KMS-11 (cell line): ENCODE measurements at regions not wholly inside any gene's neighbourhood (a gene's known extent, or its start where the extent isn't known, plus 50 kb on each side); places are given as distances from the start of the nearest gene placed in this dataset.

ENCODE experiments used
- H2AFZ ChIP-seq: fragments of 200-600 bp; sonication (generic); 2 replicates; pipeline ENCODE4 v1.6.1; 2016; ENCODE audit warnings: antibody characterized with exemption, mixed run types, low read depth
- H3K27ac ChIP-seq: fragments of 200-600 bp; sonication (generic); 2 replicates; pipeline ENCODE4 v1.6.1; 2016; ENCODE audit warnings: mild to moderate bottlenecking, mixed run types
- H3K27me3 ChIP-seq: fragments of 200-600 bp; sonication (generic); 2 replicates; pipeline ENCODE4 v1.6.1; 2017; ENCODE audit warnings: mild to moderate bottlenecking, low read depth, mixed run types, moderate library complexity; ENCODE audit not compliant: insufficient read depth
- H3K36me3 ChIP-seq: fragments of 200-600 bp; sonication (generic); 2 replicates; pipeline ENCODE4 v1.6.1; 2017; ENCODE audit warnings: mild to moderate bottlenecking, mixed run types; ENCODE audit not compliant: insufficient read depth
- H3K4me1 ChIP-seq: fragments of 200-600 bp; sonication (generic); 2 replicates; pipeline ENCODE4 v1.6.1; 2016; ENCODE audit warnings: mild to moderate bottlenecking, low read depth, mixed run types; ENCODE audit not compliant: poor library complexity, severe bottlenecking
- H3K4me2 ChIP-seq: fragments of 200-600 bp; sonication (generic); 2 replicates; pipeline ENCODE4 v1.7.0; 2016; ENCODE audit warnings: mild to moderate bottlenecking, mixed run types
- H3K4me3 ChIP-seq: fragments of 200-600 bp; sonication (generic); IDR thresholded peaks from 2 replicates; pipeline ENCODE4 v1.6.1; 2017; ENCODE audit warnings: low read depth, low read length, mixed read lengths; ENCODE audit not compliant: insufficient read depth
- H3K79me2 ChIP-seq: fragments of 200-600 bp; sonication (generic); 2 replicates; pipeline ENCODE4 v1.6.1; 2016; ENCODE audit warnings: low read depth, mixed run types; ENCODE audit not compliant: insufficient read depth
- H3K9ac ChIP-seq: fragments of 200-600 bp; sonication (generic); 2 replicates; pipeline ENCODE4 v1.6.1; 2016; ENCODE audit warnings: mild to moderate bottlenecking, mixed run types
- H4K20me1 ChIP-seq: fragments of 200-600 bp; sonication (generic); 2 replicates; pipeline ENCODE4 v1.6.1; 2016; ENCODE audit warnings: mild to moderate bottlenecking, mixed run types; ENCODE audit not compliant: insufficient read depth
- CTCF ChIP-seq: fragments of 200-600 bp; sonication (generic); conservative IDR thresholded peaks from 2 replicates; pipeline ENCODE4 v1.6.1; 2017; ENCODE audit warnings: low read depth, mild to moderate bottlenecking, antibody characterized with exemption, low read length, moderate library complexity, mixed read lengths

- H3K36me3 ChIP-seq = 0 out of 2 replicates have a peak, but pooled peaks cover 4% of the 10 kb centered on the region
- H3K4me1 ChIP-seq = peaks cover 8% of the 10 kb centered on the region
- H3K27ac ChIP-seq = no peak overlapping the region
- no peak overlapping the region for H3K9ac ChIP-seq
- H2AFZ ChIP-seq = no peak overlapping the region
- TF ChIP-seq CTCF = no peak
- no peak overlapping the region for H3K4me2 ChIP-seq
- H3K4me3 ChIP-seq = no peak overlapping the region
- H3K27me3 ChIP-seq = no peaks in the 10 kb centered on the region
- H4K20me1 ChIP-seq = no peaks in the 10 kb centered on the region
- H3K79me2 ChIP-seq = no peaks in the 10 kb centered on the region
Measured at GRCh38 chr4:91894006-91894405, 409.8 kb upstream of the GRID2 start.

DNA sequence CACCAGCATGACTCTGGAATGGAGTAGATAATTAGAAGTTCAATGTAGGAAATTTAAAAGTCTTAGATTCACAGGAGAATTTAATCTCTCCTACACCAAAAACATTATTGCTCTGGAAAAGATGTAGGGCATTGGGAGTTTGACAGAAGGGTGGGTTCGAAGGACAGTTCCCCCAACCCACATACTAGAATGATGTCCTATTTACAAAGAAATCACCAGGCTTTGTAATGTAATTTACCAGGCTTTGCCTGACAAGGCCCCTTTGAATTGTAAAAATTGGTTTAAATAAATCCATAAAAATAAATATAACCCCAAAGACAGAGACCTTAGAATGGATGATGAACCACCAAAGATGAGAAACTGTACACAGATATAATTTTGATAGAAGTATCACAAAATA lies 399.2 kb upstream of the GRID2 start:
- Histone ChIP-seq H3K36me3 (no peaks in the 10 kb centered on the region), H2AFZ (no peak overlapping the region), H3K9ac (no peak overlapping the region), H3K27ac (no peak overlapping the region), H3K4me1 (no peaks in the 10 kb centered on the region), H3K27me3 (no peaks in the 10 kb centered on the region), H3K4me3 (no peak overlapping the region), H3K4me2 (no peak overlapping the region), H4K20me1 (no peaks in the 10 kb centered on the region), H3K79me2 (no peaks in the 10 kb centered on the region)
- TF ChIP-seq CTCF = no peak

DNA sequence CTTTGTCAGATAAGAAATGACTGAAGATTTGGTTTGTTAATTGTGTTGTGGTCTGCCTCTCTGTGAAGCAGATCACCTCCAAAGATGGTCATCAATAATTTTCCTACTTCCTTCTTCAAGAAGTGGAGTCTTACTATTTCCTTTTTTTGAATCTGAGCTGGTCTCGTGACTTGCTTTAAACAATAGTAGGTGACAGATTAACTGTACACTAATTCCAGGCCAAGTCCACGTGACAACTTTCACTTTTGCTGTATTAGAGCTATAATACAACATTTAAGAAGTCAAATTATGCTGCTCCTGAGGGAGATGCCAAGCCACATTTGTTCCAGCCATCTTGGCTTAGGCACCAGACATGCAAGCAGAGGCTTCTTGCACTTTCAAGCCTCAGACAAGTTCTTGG lies 393.8 kb upstream of the GRID2 start:
- Histone ChIP-seq H2AFZ (no peak overlapping the region; the same call in 1 of the 2 replicates), H3K27ac (no peak overlapping the region), H3K36me3 (no peaks in the 10 kb centered on the region), H3K4me1 (peaks cover 5% of the 10 kb centered on the region), H3K4me3 (no peak overlapping the region), H3K27me3 (no peaks in the 10 kb centered on the region), H3K79me2 (no peaks in the 10 kb centered on the region), H3K9ac (no peak overlapping the region), H3K4me2 (no peak overlapping the region), H4K20me1 (no peaks in the 10 kb centered on the region)
- TF ChIP-seq CTCF = no peak

GRCh38 chr4:91914176-91914804 lies 389.5 kb upstream of the GRID2 start:
- Histone ChIP-seq H2AFZ (no peak overlapping the region), H3K4me1 (peaks cover 5% of the 10 kb centered on the region), H3K4me2 (no peak overlapping the region), H4K20me1 (no peaks in the 10 kb centered on the region), H3K36me3 (no peaks in the 10 kb centered on the region), H3K9ac (no peak overlapping the region), H3K79me2 (no peaks in the 10 kb centered on the region), H3K4me3 (no peak overlapping the region), H3K27me3 (no peaks in the 10 kb centered on the region), H3K27ac (no peak overlapping the region)
- TF ChIP-seq CTCF = no peak
